Gastroesophageal sphincter (tissue), 3 donors: ENCODE measurements at regions not wholly inside any gene's neighbourhood (a gene's known extent, or its start where the extent isn't known, plus 50 kb on each side); places are given as distances from the start of the nearest gene placed in this dataset.

ENCODE experiments used
- CTCF ChIP-seq, 4 experiments: fragments of 200-600 bp in 2 of 4; fragments of 450-650 bp in 2 of 4; sonication (generic) in 1 of 4; IDR thresholded peaks; one replicate each; pipeline ENCODE4 v1.5.1; 2017 to 2019; ENCODE audit warnings: antibody characterized with exemption in 4 of 4, mild to moderate bottlenecking in 2 of 4, moderate library complexity in 2 of 4
- POLR2AphosphoS5 ChIP-seq: sonication (generic); formaldehyde crosslinking; IDR thresholded peaks from one replicate; pipeline ENCODE4 v1.6.1; 2017; ENCODE audit warnings: antibody characterized with exemption

DNA sequence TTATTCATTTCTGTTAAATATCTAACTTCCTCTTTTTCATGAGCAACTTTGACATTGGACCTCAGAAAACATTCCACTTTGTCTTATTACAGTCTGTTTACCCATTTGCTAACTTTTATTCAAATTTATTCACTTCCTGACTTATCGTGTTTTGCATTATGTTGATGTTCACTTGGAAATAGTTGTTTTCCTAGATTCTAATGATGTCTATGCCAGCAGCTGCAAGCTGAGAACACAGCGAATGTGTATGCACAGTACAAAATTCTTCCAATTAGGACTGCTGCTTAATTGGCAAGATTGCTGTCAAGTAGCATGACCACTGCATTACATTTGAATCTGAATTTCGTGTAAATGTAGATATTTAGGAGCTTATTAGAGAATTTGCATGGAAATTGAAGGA, 61.5 kb upstream of the GRIA4 start:
- TF ChIP-seq CTCF (IDR thresholded peaks at IDR 0.05) (no peak), POLR2AphosphoS5 (no peak)
